ENCODE measurements at regions not wholly inside any gene's neighbourhood (a gene's known extent, or its start where the extent isn't known, plus 50 kb on each side); places are given as distances from the start of the nearest gene placed in this dataset.
"Not testable (repeated sequence)": the region's sequence is repeated elsewhere in the genome, so short reads cannot be mapped to it uniquely, and the experiment has no call there.

DNA sequence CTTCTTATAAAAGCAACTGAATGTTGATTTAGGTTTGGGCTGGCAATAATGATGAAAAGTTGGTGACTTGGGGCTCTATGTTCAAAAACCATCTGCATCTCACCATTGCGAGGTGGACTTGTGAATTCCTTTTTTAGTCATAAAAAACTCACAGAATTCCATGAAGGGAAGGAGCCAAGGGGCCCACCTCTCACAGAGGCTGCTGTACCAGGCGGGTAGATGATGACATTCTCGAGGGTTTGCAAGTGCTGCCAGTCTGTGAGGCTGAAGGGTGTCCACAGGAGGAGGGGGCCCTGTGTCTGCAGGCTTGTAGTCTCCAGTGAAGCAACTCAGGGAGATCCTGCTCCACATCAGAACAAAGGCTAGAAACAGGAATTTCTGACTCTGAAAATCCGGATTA, 195.5 kb upstream of the ZNF32 start:
- Histone ChIP-seq H3K9me3 (replicated peaks in 1 of 11) (no peaks in the 10 kb centered on the region), H3K9ac (no peak overlapping the region), H4K20me1 (no peaks in the 10 kb centered on the region), H3K4me2 (no peak overlapping the region), H3K27me3 (no peaks in the 10 kb centered on the region), H3K4me1 (peaks cover 6 to 9% (median 7%) of the 10 kb centered on the region in 10 experiments), H3K36me3 (no peaks in the 10 kb centered on the region), H3K27ac (no peak overlapping the region), H3K4me3 (no peak overlapping the region)
- TF ChIP-seq Cebpa-rat (IDR thresholded peaks at IDR 0.05), result no peak

DNA sequence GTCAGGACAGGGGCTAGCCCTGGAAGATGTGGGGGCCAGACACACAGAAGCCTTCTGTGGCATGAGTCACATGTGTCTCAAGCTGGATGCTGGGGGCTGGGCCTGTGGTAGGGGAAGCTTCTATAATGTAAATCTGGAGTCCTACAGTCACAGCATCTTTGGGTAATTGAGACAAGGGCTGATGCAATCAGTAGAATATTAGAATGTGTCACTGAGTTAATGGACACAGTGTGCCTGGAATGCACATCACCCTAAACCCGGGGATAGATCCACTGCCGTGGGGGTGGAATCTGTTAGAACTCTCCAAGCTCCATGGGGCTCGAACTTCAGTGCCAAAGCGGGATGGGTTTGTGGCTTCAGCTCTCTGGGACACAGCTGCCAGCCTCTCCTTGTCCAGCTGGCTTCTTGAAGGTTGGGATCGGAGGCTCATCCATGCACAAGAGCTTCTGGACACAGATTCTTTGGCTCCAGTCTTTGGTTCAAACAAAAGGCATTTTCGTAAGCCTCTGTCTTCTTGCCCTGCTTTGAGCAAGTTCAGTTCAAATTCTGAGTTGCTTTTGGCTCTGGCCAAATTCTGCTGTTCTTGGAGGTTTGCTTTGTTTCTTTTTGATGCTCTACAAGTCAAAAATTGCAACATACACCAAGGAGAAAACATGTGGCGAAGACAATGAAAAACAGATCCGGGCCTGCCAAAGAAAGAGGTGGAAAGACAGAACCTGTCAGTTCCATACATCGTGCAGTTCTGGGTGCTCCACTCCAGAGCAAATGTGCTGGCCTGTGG, 194.8 kb upstream of the ZNF32 start:
- H3K36me3 ChIP-seq, result no peaks in the 10 kb centered on the region
- H3K9me3 ChIP-seq (replicated peaks in 1 of 11), result no peaks in the 10 kb centered on the region
- H3K9ac ChIP-seq, result no peak overlapping the region
- no peak for TF ChIP-seq Cebpa-rat (IDR thresholded peaks at IDR 0.05)
- no peaks in the 10 kb centered on the region for H4K20me1 ChIP-seq
- H3K4me2 ChIP-seq, result no peak overlapping the region
- H3K27ac ChIP-seq, result no peak overlapping the region
- no peak overlapping the region for H3K4me3 ChIP-seq
- H3K27me3 ChIP-seq, result no peaks in the 10 kb centered on the region
- H3K4me1 ChIP-seq, result peaks cover 6 to 9% (median 7%) of the 10 kb centered on the region in 10 experiments

DNA sequence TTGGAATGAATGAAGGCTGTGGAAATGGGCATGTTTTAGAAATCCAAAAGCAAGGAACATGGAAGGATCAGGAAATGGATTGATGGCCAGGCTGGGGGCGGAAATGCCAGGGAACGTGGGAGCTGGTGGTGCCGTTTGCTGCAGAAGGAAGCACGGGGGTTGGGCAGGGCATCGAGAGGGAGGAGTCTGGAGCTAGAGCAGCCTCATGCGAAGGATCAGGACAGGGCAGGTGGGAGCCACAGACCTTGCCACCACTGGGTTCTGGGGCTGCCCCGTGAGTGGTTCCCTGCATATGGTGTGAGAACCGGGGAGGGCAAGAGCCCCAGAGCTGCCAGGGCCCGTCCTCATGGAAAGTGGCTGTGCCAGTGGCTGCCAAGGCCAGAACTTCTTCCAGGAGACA, 193.8 kb upstream of the ZNF32 start:
- Histone ChIP-seq H3K4me3 (no peak overlapping the region), H3K9ac (no peak overlapping the region), H3K27me3 (no peaks in the 10 kb centered on the region), H3K36me3 (no peaks in the 10 kb centered on the region), H3K27ac (no peak overlapping the region), H4K20me1 (no peaks in the 10 kb centered on the region), H3K4me1 (peaks cover 6 to 9% (median 7%) of the 10 kb centered on the region in 10 experiments), H3K4me2 (no peak overlapping the region), H3K9me3 (replicated peaks in 1 of 11) (no peaks in the 10 kb centered on the region)
- TF ChIP-seq Cebpa-rat (IDR thresholded peaks at IDR 0.05), result no peak

- no peak for TF ChIP-seq Cebpa-rat (IDR thresholded peaks at IDR 0.05)
- Histone ChIP-seq H4K20me1 (no peaks in the 10 kb centered on the region), H3K27ac (no peak overlapping the region), H3K9me3 (replicated peaks in 1 of 11) (no peaks in the 10 kb centered on the region), H3K36me3 (no peaks in the 10 kb centered on the region), H3K27me3 (no peaks in the 10 kb centered on the region), H3K9ac (no peak overlapping the region), H3K4me1 (peaks cover 6 to 9% (median 7%) of the 10 kb centered on the region in 10 experiments), H3K4me3 (no peak overlapping the region), H3K4me2 (no peak overlapping the region)
These were observed 193.4 kb upstream of the ZNF32 start for GRCh38 chr10:43842072-43842471.

- Histone ChIP-seq H4K20me1 (no peaks in the 10 kb centered on the region), H3K9me3 (replicated peaks in 1 of 11) (peaks cover 7 to 15% (median 11%) of the 10 kb centered on the region in 11 experiments; a peak in 19 of 22 replicates), H3K27ac (no peak overlapping the region), H3K4me2 (no peak overlapping the region), H3K4me1 (no peaks in the 10 kb centered on the region), H3K9ac (no peak overlapping the region), H3K27me3 (no peaks in the 10 kb centered on the region), H3K4me3 (no peak overlapping the region), H3K36me3 (no peaks in the 10 kb centered on the region)
- TF ChIP-seq Cebpa-rat (IDR thresholded peaks at IDR 0.05), result no peak
These were observed 191.3 kb upstream of the ZNF32 start for GRCh38 chr10:43839973-43840372.

GRCh38 chr10:43834751-43835150, 186.1 kb upstream of the ZNF32 start:
- H3K27me3 ChIP-seq, result not testable (repeated sequence)
- peaks cover 7 to 19% (median 11%) of the 10 kb centered on the region in 11 experiments; a peak in 19 of 22 replicates for H3K9me3 ChIP-seq (replicated peaks in 1 of 11)

GRCh38 chr10:43827853-43828252, 179.2 kb upstream of the ZNF32 start:
- H3K27ac ChIP-seq, result no peak overlapping the region
- no peak for TF ChIP-seq Cebpa-rat (IDR thresholded peaks at IDR 0.05)
- H3K4me2 ChIP-seq, result no peak overlapping the region
- no peaks in the 10 kb centered on the region for H3K4me1 ChIP-seq
- no peaks in the 10 kb centered on the region for H3K36me3 ChIP-seq
- no peaks in the 10 kb centered on the region for H4K20me1 ChIP-seq
- H3K9me3 ChIP-seq (replicated peaks in 1 of 11), result peaks cover 0 to 9% (median 3%) of the 10 kb centered on the region in 11 experiments; a peak in 3 of 22 replicates
- no peaks in the 10 kb centered on the region for H3K27me3 ChIP-seq
- H3K4me3 ChIP-seq, result no peak overlapping the region
- H3K9ac ChIP-seq, result no peak overlapping the region

More at GRCh38 chr10:43834751-43835150, 186.1 kb upstream of the ZNF32 start:
- H3K27ac ChIP-seq, H3K4me3 ChIP-seq, H3K9ac ChIP-seq, H4K20me1 ChIP-seq, H3K4me2 ChIP-seq, H3K4me1 ChIP-seq, H3K36me3 ChIP-seq: not testable (repeated sequence)

DNA sequence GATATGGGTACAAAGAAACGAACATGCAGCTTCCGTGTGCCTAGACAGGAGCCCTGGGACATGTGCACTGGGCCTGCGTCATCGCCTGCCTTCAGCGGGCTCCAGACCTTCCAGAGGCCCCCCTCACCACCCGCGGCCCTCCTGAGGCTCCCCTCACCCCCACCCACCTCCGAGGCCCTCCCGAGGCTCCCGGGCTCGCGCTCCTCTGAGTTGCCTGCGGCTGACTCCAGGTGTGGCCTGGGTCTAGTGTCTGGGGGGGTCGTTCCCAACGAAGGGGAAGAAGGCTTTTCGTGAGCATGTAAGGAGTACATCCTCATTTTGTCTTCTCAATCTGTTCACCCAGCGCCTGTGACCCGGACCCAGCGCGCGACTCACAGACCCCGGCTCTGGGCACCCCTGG, 177.3 kb upstream of the ZNF32 start:
- Histone ChIP-seq H3K9me3 (replicated peaks in 1 of 11) (peaks cover 0 to 9% (median 3%) of the 10 kb centered on the region in 11 experiments; a peak in 3 of 22 replicates), H3K4me3 (no peak overlapping the region), H3K27me3 (no peaks in the 10 kb centered on the region), H4K20me1 (no peaks in the 10 kb centered on the region), H3K4me2 (no peak overlapping the region), H3K9ac (no peak overlapping the region), H3K36me3 (no peaks in the 10 kb centered on the region), H3K4me1 (peaks cover 0 to 3% (median 2%) of the 10 kb centered on the region in 10 experiments; a peak in 8 of 20 replicates), H3K27ac (no peak overlapping the region)
- TF ChIP-seq Cebpa-rat (IDR thresholded peaks at IDR 0.05), result no peak

DNA sequence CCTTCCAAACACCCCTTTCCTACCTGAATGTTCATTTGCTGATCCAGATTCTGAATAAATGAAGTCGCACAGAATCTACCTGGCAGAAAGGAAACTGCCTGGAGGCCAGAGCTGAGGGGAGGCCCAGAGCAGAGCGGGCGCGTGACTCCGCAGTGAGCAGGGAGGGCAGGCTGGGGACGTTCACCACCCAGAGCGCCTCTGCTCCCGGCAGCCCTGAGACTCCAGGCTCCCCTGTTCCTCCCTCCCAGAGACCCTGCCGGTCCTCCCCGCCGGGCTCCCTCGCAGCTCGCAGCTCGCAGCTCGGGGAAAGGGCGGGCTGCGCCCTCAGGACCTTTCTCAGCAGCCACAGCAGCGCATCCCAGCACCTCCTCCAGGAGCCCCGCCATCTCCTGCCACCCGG, 176.7 kb upstream of the ZNF32 start:
- H3K9ac ChIP-seq, result no peak overlapping the region
- peaks cover 0 to 9% (median 3%) of the 10 kb centered on the region in 11 experiments; a peak in 3 of 22 replicates for H3K9me3 ChIP-seq (replicated peaks in 1 of 11)
- no peaks in the 10 kb centered on the region for H3K27me3 ChIP-seq
- no peak overlapping the region for H3K27ac ChIP-seq
- no peaks in the 10 kb centered on the region for H3K36me3 ChIP-seq
- no peak overlapping the region for H3K4me2 ChIP-seq
- no peak for TF ChIP-seq Cebpa-rat (IDR thresholded peaks at IDR 0.05)
- peaks cover 0 to 9% (median 7%) of the 10 kb centered on the region in 10 experiments; a peak in 8 of 20 replicates for H3K4me1 ChIP-seq
- H4K20me1 ChIP-seq, result no peaks in the 10 kb centered on the region
- H3K4me3 ChIP-seq, result no peak overlapping the region

DNA sequence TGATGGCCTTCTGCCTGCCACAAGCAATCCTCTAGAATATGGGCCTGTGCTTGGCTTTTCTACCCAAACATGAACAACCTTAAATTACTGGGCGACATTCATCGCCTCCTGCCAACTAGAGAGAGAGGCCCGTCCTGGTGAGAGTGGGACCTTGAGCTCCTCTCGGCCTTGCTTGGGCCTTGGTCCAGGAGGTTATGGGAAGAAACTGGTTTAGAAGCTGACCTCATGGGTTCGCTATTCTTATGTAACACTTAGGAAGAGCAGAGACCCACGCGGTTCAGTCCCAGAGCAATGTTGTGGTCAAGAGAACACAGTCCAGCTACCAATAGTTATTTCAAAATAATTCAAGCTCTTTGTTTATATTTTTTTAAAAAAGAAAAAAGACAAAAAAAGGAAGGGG, 176.3 kb upstream of the ZNF32 start:
- Histone ChIP-seq H3K4me1 (peaks cover 0 to 9% (median 7%) of the 10 kb centered on the region in 10 experiments; a peak in 8 of 20 replicates), H3K9ac (no peak overlapping the region), H3K4me3 (no peak overlapping the region), H3K36me3 (no peaks in the 10 kb centered on the region), H4K20me1 (no peaks in the 10 kb centered on the region), H3K9me3 (replicated peaks in 1 of 11) (peaks cover 0 to 9% (median 3%) of the 10 kb centered on the region in 11 experiments; a peak in 3 of 22 replicates), H3K27ac (no peak overlapping the region), H3K4me2 (no peak overlapping the region), H3K27me3 (no peaks in the 10 kb centered on the region)
- TF ChIP-seq Cebpa-rat (IDR thresholded peaks at IDR 0.05), result no peak

Measured in BLaER1 treated with 17β-estradiol and CSF1 and Interleukin-3, amounts not matched to agents 10 nM and 100 nM (cell line).